ENCODE measurements at regions not wholly inside any gene's neighbourhood (a gene's known extent, or its start where the extent isn't known, plus 50 kb on each side); places are given as distances from the start of the nearest gene placed in this dataset.

GRCh38 chr13:89567025-89567424, 1780.5 kb upstream of the MIR17HG start:
- TF ChIP-seq POLR2A (IDR thresholded peaks at IDR 0.05) (no peak), CTCF (IDR thresholded peaks at IDR 0.05) (no peak), EP300 (IDR thresholded peaks at IDR 0.05) (no peak)
- whole genome bisulfite sequencing, 3 donors: 82 to 95% (median 94%) methylated on average over 4 of the region's 4 CpGs
- intact Hi-C loops (cut with DNase I): no loop called here

GRCh38 chr13:89568276-89568675, 1779.2 kb upstream of the MIR17HG start:
- no peak for DNase-seq
- Histone ChIP-seq H3K4me3 (no peak overlapping the region), H3K4me1 (ENCODE audit: insufficient read depth) (no peaks in the 10 kb centered on the region), H3K27me3 (no peaks in the 10 kb centered on the region), H3K27ac (no peak overlapping the region), H3K36me3 (no peaks in the 10 kb centered on the region), H3K9me3 (no peaks in the 10 kb centered on the region)
- 16 to 50% (median 26%) methylated on average over 2 of the region's 2 CpGs for WGBS, 3 donors
- intact Hi-C loops (cut with DNase I): no loop called here
- TF ChIP-seq POLR2A (IDR thresholded peaks at IDR 0.05) (no peak), EP300 (IDR thresholded peaks at IDR 0.05) (no peak), CTCF (IDR thresholded peaks at IDR 0.05) (no peak)

More at GRCh38 chr13:89567025-89567424, 1780.5 kb upstream of the MIR17HG start:
- H3K27me3 ChIP-seq: no peaks in the 10 kb centered on the region
- no peak for DNase-seq
- no peaks in the 10 kb centered on the region for H3K36me3 ChIP-seq
- no peaks in the 10 kb centered on the region for H3K9me3 ChIP-seq
- no peak overlapping the region for H3K27ac ChIP-seq
- no peak overlapping the region for H3K4me3 ChIP-seq
- H3K4me1 ChIP-seq (ENCODE audit: insufficient read depth): no peaks in the 10 kb centered on the region

- no peak for DNase-seq
- intact Hi-C loops (cut with DNase I): no loop called here
- Histone ChIP-seq H3K4me3 (no peak overlapping the region), H3K27ac (no peak overlapping the region), H3K36me3 (no peaks in the 10 kb centered on the region), H3K4me1 (ENCODE audit: insufficient read depth) (no peaks in the 10 kb centered on the region), H3K27me3 (no peaks in the 10 kb centered on the region), H3K9me3 (no peaks in the 10 kb centered on the region)
- TF ChIP-seq POLR2A (IDR thresholded peaks at IDR 0.05): no peak
- no peak for TF ChIP-seq CTCF (IDR thresholded peaks at IDR 0.05)
- TF ChIP-seq EP300 (IDR thresholded peaks at IDR 0.05): no peak
- whole genome bisulfite sequencing, 3 donors: 67 to 94% (median 84%) methylated on average over 2 of the region's 2 CpGs
Observed at GRCh38 chr13:89568746-89569145, 1778.7 kb upstream of the MIR17HG start.

GRCh38 chr13:89571676-89572075, 1775.8 kb upstream of the MIR17HG start:
- Histone ChIP-seq H3K4me1 (ENCODE audit: insufficient read depth) (no peaks in the 10 kb centered on the region), H3K27ac (no peak overlapping the region), H3K27me3 (no peaks in the 10 kb centered on the region), H3K4me3 (no peak overlapping the region), H3K36me3 (no peaks in the 10 kb centered on the region), H3K9me3 (no peaks in the 10 kb centered on the region)
- TF ChIP-seq POLR2A (IDR thresholded peaks at IDR 0.05) (no peak), EP300 (IDR thresholded peaks at IDR 0.05) (no peak), CTCF (IDR thresholded peaks at IDR 0.05) (no peak)
- intact Hi-C loops (cut with DNase I): no loop called here
- no peak for DNase-seq

- no peak for DNase-seq
- H3K9me3 ChIP-seq: no peaks in the 10 kb centered on the region
- no peaks in the 10 kb centered on the region for H3K27me3 ChIP-seq
- H3K4me3 ChIP-seq: no peak overlapping the region
- H3K4me1 ChIP-seq (ENCODE audit: insufficient read depth): no peaks in the 10 kb centered on the region
- no peak for TF ChIP-seq CTCF (IDR thresholded peaks at IDR 0.05)
- no peak for TF ChIP-seq EP300 (IDR thresholded peaks at IDR 0.05)
- TF ChIP-seq POLR2A (IDR thresholded peaks at IDR 0.05): no peak
- H3K27ac ChIP-seq: no peak overlapping the region
- intact Hi-C loops (cut with DNase I): no loop called here
- no peaks in the 10 kb centered on the region for H3K36me3 ChIP-seq
Observed at GRCh38 chr13:89574077-89574476, 1773.4 kb upstream of the MIR17HG start.

Data from ovary (tissue), 7 donors.